Gastrocnemius medialis (tissue), 4 donors: ENCODE measurements at regions not wholly inside any gene's neighbourhood (a gene's known extent, or its start where the extent isn't known, plus 50 kb on each side); places are given as distances from the start of the nearest gene placed in this dataset.

Source experiments
- ATAC-seq, 2 donors: fragments of 150-250 bp; one replicate each; pipeline ENCODE4 v1.9.1; 2016
- DNase-seq, 2 donors: peaks; one replicate each; pipeline ENCODE4 v3.0.0-alpha.2; 2019
- H3K27ac ChIP-seq, 4 donors: fragments of 200-600 bp; sonication (generic); 1 replicate in 1 of 4; 2 replicates in 3 of 4; pipeline ENCODE4 v1.5.1; 2016 to 2018; ENCODE audit warnings: mild to moderate bottlenecking in 2 of 4, moderate library complexity in 1 of 4
- H3K27me3 ChIP-seq, 3 donors: fragments of 200-600 bp; sonication (generic) in 2 of 3; 1 replicate in 1 of 3; 2 replicates in 2 of 3; pipeline versions ENCODE4 v1.5.1 to v1.6.0; 2016 to 2019; ENCODE audit warnings: mild to moderate bottlenecking in 1 of 3, moderate library complexity in 1 of 3
- H3K36me3 ChIP-seq, 2 donors: fragments of 200-600 bp; sonication (generic) in 1 of 2; one replicate each; pipeline ENCODE4 v1.5.1; 2017 to 2018
- H3K4me1 ChIP-seq, 2 donors: fragments of 200-600 bp; sonication (generic) in 1 of 2; one replicate each; pipeline ENCODE4 v1.5.1; 2016 to 2017; ENCODE audit warnings: mild to moderate bottlenecking in 2 of 2
- H3K4me3 ChIP-seq, 4 donors: fragments of 200-600 bp; sonication (generic) in 3 of 4; 1 replicate in 1 of 4; 2 replicates in 3 of 4; pipeline ENCODE4 v1.5.1; 2016 to 2019; ENCODE audit warnings: mild to moderate bottlenecking in 2 of 4
- H3K9me3 ChIP-seq, 3 donors: fragments of 200-600 bp; sonication (generic) in 2 of 3; 1 replicate in 1 of 3; 2 replicates in 2 of 3; pipeline ENCODE4 v1.5.1; 2016 to 2019
- CTCF ChIP-seq, 5 experiments: fragments of 450-650 bp in 3 of 5; fragments of 200-600 bp in 2 of 5; sonication (generic) in 2 of 5; IDR thresholded peaks in 4 of 5; conservative IDR thresholded peaks in 1 of 5; 1 replicate in 4 of 5; 2 replicates in 1 of 5; pipeline ENCODE4 v1.5.1; 2016 to 2019; ENCODE audit warnings: antibody characterized with exemption in 5 of 5, mild to moderate bottlenecking in 3 of 5, moderate library complexity in 3 of 5
- POLR2A ChIP-seq, 2 donors: fragments of 450-650 bp; IDR thresholded peaks; one replicate each; pipeline ENCODE4 v1.6.1; 2017; ENCODE audit warnings: antibody characterized with exemption in 2 of 2, mild to moderate bottlenecking in 2 of 2, moderate library complexity in 2 of 2
- in situ Hi-C, 4 donors: fragments of 200-750 bp; cut with MboI; loops; one replicate each; pipeline versions ENCODE4 v1.15.0 to v1.8.0; 2017; ENCODE audit warnings: low sequenced_read_pairs in 4 of 4
- intact Hi-C: fragments of 100-400 bp; cut with DNase I; formaldehyde crosslinking; loops from one replicate; pipeline ENCODE4 v1.15.1; 2023; ENCODE audit warnings: low total_unique reads

- DNase-seq, result no peak
- no peak for ATAC-seq
- Histone ChIP-seq H3K4me1 (no peaks in the 10 kb centered on the region), H3K9me3 (no peaks in the 10 kb centered on the region), H3K27me3 (no peaks in the 10 kb centered on the region), H3K27ac (no peak overlapping the region), H3K4me3 (no peak overlapping the region), H3K36me3 (no peaks in the 10 kb centered on the region)
- intact Hi-C loops (no loop called here), in situ Hi-C loops (no loop called here)
- no peak for TF ChIP-seq POLR2A (IDR thresholded peaks at IDR 0.05)
- no peak for TF ChIP-seq CTCF (IDR thresholded peaks at IDR 0.05 in 4 of 5, conservative IDR thresholded peaks at IDR 0.05 in 1 of 5)
Observed at GRCh38 chr7:52297128-52297527, 738.3 kb upstream of the POM121L12 start.

GRCh38 chr7:52294942-52295341 is 740.5 kb upstream of the POM121L12 start:
- no peak overlapping the region for H3K27ac ChIP-seq
- no peak overlapping the region for H3K4me3 ChIP-seq
- ATAC-seq (no peak), DNase-seq (no peak)
- H3K4me1 ChIP-seq, result no peaks in the 10 kb centered on the region
- no peak for TF ChIP-seq CTCF (IDR thresholded peaks at IDR 0.05 in 4 of 5, conservative IDR thresholded peaks at IDR 0.05 in 1 of 5)
- no peak for TF ChIP-seq POLR2A (IDR thresholded peaks at IDR 0.05)
- H3K27me3 ChIP-seq, result no peaks in the 10 kb centered on the region
- no peaks in the 10 kb centered on the region for H3K9me3 ChIP-seq
- H3K36me3 ChIP-seq, result no peaks in the 10 kb centered on the region
- intact Hi-C loops, result no loop called here
- in situ Hi-C loops, result no loop called here

GRCh38 chr7:52289247-52289646 is 746.2 kb upstream of the POM121L12 start:
- no peaks in the 10 kb centered on the region for H3K36me3 ChIP-seq
- H3K9me3 ChIP-seq, result no peaks in the 10 kb centered on the region
- no peak for TF ChIP-seq CTCF (IDR thresholded peaks at IDR 0.05 in 4 of 5, conservative IDR thresholded peaks at IDR 0.05 in 1 of 5)
- TF ChIP-seq POLR2A (IDR thresholded peaks at IDR 0.05), result no peak
- H3K27me3 ChIP-seq, result no peaks in the 10 kb centered on the region
- no peak overlapping the region for H3K4me3 ChIP-seq
- H3K4me1 ChIP-seq, result no peaks in the 10 kb centered on the region
- in situ Hi-C loops (no loop called here), intact Hi-C loops (no loop called here)
- no peak for ATAC-seq
- no peak for DNase-seq
- no peak overlapping the region for H3K27ac ChIP-seq

- H3K27me3 ChIP-seq, result no peaks in the 10 kb centered on the region
- no peak for ATAC-seq
- TF ChIP-seq POLR2A (IDR thresholded peaks at IDR 0.05) (no peak), CTCF (IDR thresholded peaks at IDR 0.05 in 4 of 5, conservative IDR thresholded peaks at IDR 0.05 in 1 of 5) (no peak)
- H3K4me1 ChIP-seq, result no peaks in the 10 kb centered on the region
- H3K4me3 ChIP-seq, result no peak overlapping the region
- intact Hi-C loops, result no loop called here
- no peak for DNase-seq
- no peak overlapping the region for H3K27ac ChIP-seq
- H3K36me3 ChIP-seq, result no peaks in the 10 kb centered on the region
- no peaks in the 10 kb centered on the region for H3K9me3 ChIP-seq
- in situ Hi-C loops, result no loop called here
Observed at GRCh38 chr7:52287698-52288097, 747.7 kb upstream of the POM121L12 start.

GRCh38 chr7:52285689-52286088 is 749.7 kb upstream of the POM121L12 start:
- Histone ChIP-seq H3K9me3 (no peaks in the 10 kb centered on the region), H3K4me1 (no peaks in the 10 kb centered on the region), H3K27me3 (no peaks in the 10 kb centered on the region), H3K36me3 (no peaks in the 10 kb centered on the region), H3K4me3 (no peak overlapping the region), H3K27ac (no peak overlapping the region)
- no peak for ATAC-seq
- in situ Hi-C loops (no loop called here), intact Hi-C loops (no loop called here)
- TF ChIP-seq POLR2A (IDR thresholded peaks at IDR 0.05), result no peak
- no peak for TF ChIP-seq CTCF (IDR thresholded peaks at IDR 0.05 in 4 of 5, conservative IDR thresholded peaks at IDR 0.05 in 1 of 5)
- DNase-seq, result no peak
